ENCODE measurements at regions not wholly inside any gene's neighbourhood (a gene's known extent, or its start where the extent isn't known, plus 50 kb on each side); places are given as distances from the start of the nearest gene placed in this dataset.

DNA sequence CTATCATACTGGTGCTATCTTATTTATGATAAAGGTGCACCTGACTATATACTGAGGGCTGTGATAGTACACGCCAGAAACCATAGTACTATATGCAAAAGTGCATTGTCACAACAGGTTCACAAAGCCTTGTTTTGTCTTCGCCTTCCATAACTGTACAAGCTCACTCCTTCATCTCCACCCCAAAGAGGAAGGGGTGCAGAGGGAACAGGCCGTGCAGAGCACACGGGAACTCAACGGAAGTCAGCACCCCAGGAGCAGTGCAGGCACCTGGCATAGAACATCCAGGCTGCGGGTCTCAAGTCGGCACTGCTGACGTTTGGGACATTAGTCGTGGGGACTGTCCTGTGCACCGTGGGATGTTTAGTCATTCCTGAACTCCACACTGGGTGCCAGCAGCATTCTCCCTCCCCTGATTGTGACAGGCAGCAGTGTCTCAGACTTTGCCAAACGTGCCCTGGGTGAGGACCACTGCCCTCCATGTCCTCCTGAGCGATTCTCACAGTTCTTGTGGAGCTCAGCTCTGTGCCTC, 99.7 kb downstream of the PXDC1 start:
- ChIA-PET POLR2A (interaction anchor here (0.5 kb wide), 1 partner anchor 335 kb away, joined by 3 read pairs; no protein-coding TSS in a partner anchor), CTCF (ENCODE audit: unreplicated experiment) (no interaction called here)
- intact Hi-C loops (cut with micrococcal nuclease; ENCODE audit: unreplicated experiment) = no loop called here
- Histone ChIP-seq H3K4me1 (ENCODE audit: insufficient read depth, low read length, poor library complexity, severe bottlenecking) (no peaks in the 10 kb centered on the region), H3K9me3 (ENCODE audit: low read length) (no peaks in the 10 kb centered on the region), H4K20me1 (ENCODE audit: insufficient read depth, low read length) (no peaks in the 10 kb centered on the region), H3K4me3 (ENCODE audit: low read depth, low read length, poor library complexity, severe bottlenecking) (no peak overlapping the region), H3K36me3 (ENCODE audit: insufficient read depth, low read length) (no peaks in the 10 kb centered on the region), H3K79me2 (ENCODE audit: insufficient read depth, low read depth, low read length) (no peaks in the 10 kb centered on the region), H3K9me2 (ENCODE audit: insufficient read depth, low read length) (no peaks in the 10 kb centered on the region), H3K4me2 (ENCODE audit: low read length) (no peak overlapping the region), H3K27ac (ENCODE audit: low read depth, low read length, poor library complexity, severe bottlenecking) (no peak overlapping the region), H2AFZ (ENCODE audit: low read length) (no peak overlapping the region)
- DNase-seq (ENCODE audit: low spot score) = no peak
- TF ChIP-seq, protein P1, sequence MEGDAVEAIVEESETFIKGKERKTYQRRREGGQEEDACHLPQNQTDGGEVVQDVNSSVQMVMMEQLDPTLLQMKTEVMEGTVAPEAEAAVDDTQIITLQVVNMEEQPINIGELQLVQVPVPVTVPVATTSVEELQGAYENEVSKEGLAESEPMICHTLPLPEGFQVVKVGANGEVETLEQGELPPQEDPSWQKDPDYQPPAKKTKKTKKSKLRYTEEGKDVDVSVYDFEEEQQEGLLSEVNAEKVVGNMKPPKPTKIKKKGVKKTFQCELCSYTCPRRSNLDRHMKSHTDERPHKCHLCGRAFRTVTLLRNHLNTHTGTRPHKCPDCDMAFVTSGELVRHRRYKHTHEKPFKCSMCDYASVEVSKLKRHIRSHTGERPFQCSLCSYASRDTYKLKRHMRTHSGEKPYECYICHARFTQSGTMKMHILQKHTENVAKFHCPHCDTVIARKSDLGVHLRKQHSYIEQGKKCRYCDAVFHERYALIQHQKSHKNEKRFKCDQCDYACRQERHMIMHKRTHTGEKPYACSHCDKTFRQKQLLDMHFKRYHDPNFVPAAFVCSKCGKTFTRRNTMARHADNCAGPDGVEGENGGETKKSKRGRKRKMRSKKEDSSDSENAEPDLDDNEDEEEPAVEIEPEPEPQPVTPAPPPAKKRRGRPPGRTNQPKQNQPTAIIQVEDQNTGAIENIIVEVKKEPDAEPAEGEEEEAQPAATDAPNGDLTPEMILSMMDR (conservative IDR thresholded peaks at IDR 0.05; ENCODE audit: low read length) = no peak
- no peak for TF ChIP-seq EZH2phosphoT487 (IDR thresholded peaks at IDR 0.05; ENCODE audit: borderline replicate concordance, low read depth, low read length)
- no TSS peak for BruUV-seq (replicated peaks)

DNA sequence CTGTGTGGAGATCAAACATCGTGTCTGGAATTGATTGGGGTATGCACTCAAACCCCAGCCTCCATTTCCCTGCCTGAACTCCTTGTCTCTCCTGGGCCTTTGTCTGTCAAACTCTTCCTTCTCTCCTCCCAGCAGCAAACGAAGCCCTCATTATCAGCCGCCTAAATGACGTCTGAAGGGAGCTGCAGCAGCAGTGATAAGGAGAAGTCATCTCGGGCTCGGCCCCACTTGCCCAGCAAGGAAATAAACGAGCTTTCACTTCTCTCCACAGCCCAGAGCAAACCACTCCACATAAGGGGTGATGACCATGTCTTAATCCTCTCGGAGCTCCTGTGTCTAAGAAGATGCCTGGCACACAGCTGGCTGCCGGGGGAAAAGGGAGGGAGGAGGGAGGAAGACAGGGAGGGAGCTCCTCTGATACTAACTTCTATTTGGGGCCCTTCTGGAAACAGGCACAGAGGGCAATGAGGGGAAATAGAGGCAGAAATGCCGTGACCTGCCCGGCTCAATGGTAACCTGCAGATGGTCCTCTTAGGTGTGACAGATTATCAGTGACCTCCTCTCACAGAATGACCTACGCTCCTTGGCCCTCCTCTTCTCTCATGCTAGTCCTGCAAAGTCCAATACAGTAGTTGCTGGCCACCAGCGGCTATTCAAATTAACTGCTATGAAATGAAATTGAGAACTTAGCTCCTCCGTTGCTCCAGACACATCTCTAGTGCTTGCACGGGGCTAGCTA, 100.4 kb downstream of the PXDC1 start:
- H3K27ac ChIP-seq (ENCODE audit: low read depth, low read length, poor library complexity, severe bottlenecking) = no peak overlapping the region
- H3K4me3 ChIP-seq (ENCODE audit: low read depth, low read length, poor library complexity, severe bottlenecking) = no peak overlapping the region
- no peak overlapping the region for H2AFZ ChIP-seq (ENCODE audit: low read length)
- H4K20me1 ChIP-seq (ENCODE audit: insufficient read depth, low read length) = no peaks in the 10 kb centered on the region
- no peak for DNase-seq (ENCODE audit: low spot score)
- no peak overlapping the region for H3K4me2 ChIP-seq (ENCODE audit: low read length)
- H3K36me3 ChIP-seq (ENCODE audit: insufficient read depth, low read length) = no peaks in the 10 kb centered on the region
- no peaks in the 10 kb centered on the region for H3K9me3 ChIP-seq (ENCODE audit: low read length)
- intact Hi-C loops (cut with micrococcal nuclease; ENCODE audit: unreplicated experiment) = no loop called here
- H3K79me2 ChIP-seq (ENCODE audit: insufficient read depth, low read depth, low read length) = no peaks in the 10 kb centered on the region
- H3K4me1 ChIP-seq (ENCODE audit: insufficient read depth, low read length, poor library complexity, severe bottlenecking) = no peaks in the 10 kb centered on the region
- BruUV-seq (replicated peaks) = no TSS peak
- TF ChIP-seq, protein P1 (conservative IDR thresholded peaks at IDR 0.05; ENCODE audit: low read length) = no peak
- no peak for TF ChIP-seq EZH2phosphoT487 (IDR thresholded peaks at IDR 0.05; ENCODE audit: borderline replicate concordance, low read depth, low read length)
- CTCF ChIA-PET (ENCODE audit: unreplicated experiment) = no interaction called here
- no peaks in the 10 kb centered on the region for H3K9me2 ChIP-seq (ENCODE audit: insufficient read depth, low read length)
- POLR2A ChIA-PET = no interaction called here

All from OCI-LY7 (cell line).